ENCODE measurements at regions not wholly inside any gene's neighbourhood (a gene's known extent, or its start where the extent isn't known, plus 50 kb on each side); places are given as distances from the start of the nearest gene placed in this dataset.

DNA sequence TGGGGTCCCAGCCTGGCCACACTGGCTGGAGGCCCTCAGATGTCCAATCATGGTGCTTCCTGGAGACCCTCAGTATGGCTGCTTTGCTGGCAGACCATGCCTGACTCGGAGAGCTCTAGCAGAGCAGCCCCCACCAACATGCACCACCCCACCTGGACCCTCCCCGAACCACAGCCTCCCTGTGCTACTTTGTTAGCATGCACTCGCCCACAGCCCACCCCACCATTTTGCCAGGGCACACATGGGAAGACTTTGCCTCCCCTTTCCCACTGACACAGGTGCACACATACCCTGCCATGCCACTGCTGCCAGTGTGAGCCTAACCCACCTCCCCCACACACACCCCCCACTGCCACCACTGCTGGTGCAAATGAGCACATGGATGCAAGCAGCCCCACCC is 497.5 kb upstream of the PBX1 start:
- TF ChIP-seq GATA2 (IDR thresholded peaks at IDR 0.05; ENCODE audit: low read depth, low read length) (no peak), GATA3 (IDR thresholded peaks at IDR 0.05; ENCODE audit: low read depth, low read length) (no peak)
